ENCODE measurements at regions not wholly inside any gene's neighbourhood (a gene's known extent, or its start where the extent isn't known, plus 50 kb on each side); places are given as distances from the start of the nearest gene placed in this dataset.
"Not testable (repeated sequence)": the region's sequence is repeated elsewhere in the genome, so short reads cannot be mapped to it uniquely, and the experiment has no call there.

- Histone ChIP-seq H3K27me3 (no peaks in the 10 kb centered on the region), H3K27ac (no peak overlapping the region), H3K4me3 (no peak overlapping the region), H3K36me3 (no peaks in the 10 kb centered on the region), H3K4me1 (no peaks in the 10 kb centered on the region), H3K9me3 (no peaks in the 10 kb centered on the region)
- DNase-seq (no peak), ATAC-seq (no peak)
- TF ChIP-seq, protein P1, sequence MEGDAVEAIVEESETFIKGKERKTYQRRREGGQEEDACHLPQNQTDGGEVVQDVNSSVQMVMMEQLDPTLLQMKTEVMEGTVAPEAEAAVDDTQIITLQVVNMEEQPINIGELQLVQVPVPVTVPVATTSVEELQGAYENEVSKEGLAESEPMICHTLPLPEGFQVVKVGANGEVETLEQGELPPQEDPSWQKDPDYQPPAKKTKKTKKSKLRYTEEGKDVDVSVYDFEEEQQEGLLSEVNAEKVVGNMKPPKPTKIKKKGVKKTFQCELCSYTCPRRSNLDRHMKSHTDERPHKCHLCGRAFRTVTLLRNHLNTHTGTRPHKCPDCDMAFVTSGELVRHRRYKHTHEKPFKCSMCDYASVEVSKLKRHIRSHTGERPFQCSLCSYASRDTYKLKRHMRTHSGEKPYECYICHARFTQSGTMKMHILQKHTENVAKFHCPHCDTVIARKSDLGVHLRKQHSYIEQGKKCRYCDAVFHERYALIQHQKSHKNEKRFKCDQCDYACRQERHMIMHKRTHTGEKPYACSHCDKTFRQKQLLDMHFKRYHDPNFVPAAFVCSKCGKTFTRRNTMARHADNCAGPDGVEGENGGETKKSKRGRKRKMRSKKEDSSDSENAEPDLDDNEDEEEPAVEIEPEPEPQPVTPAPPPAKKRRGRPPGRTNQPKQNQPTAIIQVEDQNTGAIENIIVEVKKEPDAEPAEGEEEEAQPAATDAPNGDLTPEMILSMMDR (IDR thresholded peaks at IDR 0.05): no peak
- intact Hi-C loops (cut with DNase I): no loop called here
Measured at GRCh38 chr6:82624251-82624650, 260.6 kb downstream of the TPBG start.

DNA sequence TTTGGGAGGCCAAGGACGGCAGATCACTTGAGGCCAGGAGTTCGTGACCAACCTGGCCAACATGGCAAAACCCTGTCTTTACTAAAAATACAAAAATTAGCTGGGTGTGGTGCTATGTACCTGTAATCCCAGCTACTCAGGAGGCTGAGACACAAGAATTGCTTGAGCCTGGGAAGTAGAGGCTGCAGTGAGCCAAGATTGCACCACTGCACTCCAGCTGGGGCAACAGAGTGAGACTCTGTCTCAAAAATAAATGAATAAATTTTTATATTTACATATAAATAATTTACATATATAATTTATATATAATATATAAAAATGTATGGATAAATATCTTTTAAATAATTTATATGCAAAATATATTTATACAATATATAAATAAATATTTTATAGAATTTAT is 263.3 kb downstream of the TPBG start:
- H3K36me3 ChIP-seq; intact Hi-C loops (cut with DNase I); ATAC-seq; H3K9me3 ChIP-seq; H3K4me1 ChIP-seq; H3K27ac ChIP-seq; DNase-seq; H3K4me3 ChIP-seq; H3K27me3 ChIP-seq: not testable (repeated sequence)

GRCh38 chr6:82629921-82630320 is 266.3 kb downstream of the TPBG start:
- no peaks in the 10 kb centered on the region for H3K4me1 ChIP-seq
- no peak overlapping the region for H3K4me3 ChIP-seq
- no peaks in the 10 kb centered on the region for H3K9me3 ChIP-seq
- H3K27ac ChIP-seq: no peak overlapping the region
- no peak for DNase-seq
- H3K27me3 ChIP-seq: no peaks in the 10 kb centered on the region
- TF ChIP-seq, protein P1 (IDR thresholded peaks at IDR 0.05): no peak
- no peaks in the 10 kb centered on the region for H3K36me3 ChIP-seq
- intact Hi-C loops (cut with DNase I): no loop called here
- no peak for ATAC-seq

DNA sequence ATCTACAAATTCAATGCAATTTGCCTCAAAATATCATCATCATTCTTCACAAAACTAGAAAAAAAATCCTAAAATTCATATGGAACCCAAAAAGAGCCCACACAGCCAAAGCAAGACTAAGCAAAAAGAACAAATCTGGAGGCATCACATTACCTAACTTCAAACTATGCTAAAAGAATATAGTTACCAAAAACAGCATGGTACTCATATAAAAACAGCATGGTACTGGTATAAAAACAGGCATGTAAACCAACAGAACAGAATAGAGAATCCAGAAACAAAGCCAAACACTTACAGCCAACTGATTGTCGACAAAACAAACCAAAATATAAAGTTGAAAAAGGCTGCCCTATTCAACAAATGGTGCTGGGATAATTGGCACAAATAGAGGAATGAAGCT is 278.1 kb downstream of the TPBG start:
- H3K4me1 ChIP-seq: no peaks in the 10 kb centered on the region
- intact Hi-C loops (cut with DNase I): no loop called here

GRCh38 chr6:82645536-82646230 is 282.1 kb downstream of the TPBG start:
- Histone ChIP-seq H3K4me1 (no peaks in the 10 kb centered on the region), H3K36me3 (no peaks in the 10 kb centered on the region), H3K27me3 (no peaks in the 10 kb centered on the region), H3K27ac (no peak overlapping the region), H3K4me3 (no peak overlapping the region), H3K9me3 (no peaks in the 10 kb centered on the region)
- DNase-seq: no peak
- TF ChIP-seq, protein P1 (IDR thresholded peaks at IDR 0.05): no peak
- no peak for ATAC-seq
- intact Hi-C loops (cut with DNase I): no loop called here

More for the DNA sequence above, 278.1 kb downstream of the TPBG start:
- Histone ChIP-seq H3K27ac (no peak overlapping the region), H3K4me3 (no peak overlapping the region), H3K27me3 (no peaks in the 10 kb centered on the region), H3K9me3 (no peaks in the 10 kb centered on the region), H3K36me3 (no peaks in the 10 kb centered on the region)
- TF ChIP-seq, protein P1 (IDR thresholded peaks at IDR 0.05): no peak
- ATAC-seq: no peak
- no peak for DNase-seq

GRCh38 chr6:82646231-82646615 is 282.6 kb downstream of the TPBG start:
- Histone ChIP-seq H3K9me3 (no peaks in the 10 kb centered on the region), H3K4me1 (no peaks in the 10 kb centered on the region), H3K4me3 (no peak overlapping the region), H3K27me3 (no peaks in the 10 kb centered on the region), H3K36me3 (no peaks in the 10 kb centered on the region), H3K27ac (no peak overlapping the region)
- no peak for DNase-seq
- ATAC-seq: no peak
- intact Hi-C loops (cut with DNase I): no loop called here
- TF ChIP-seq, protein P1 (IDR thresholded peaks at IDR 0.05): no peak
